ENCODE measurements at regions not wholly inside any gene's neighbourhood (a gene's known extent, or its start where the extent isn't known, plus 50 kb on each side); places are given as distances from the start of the nearest gene placed in this dataset.

GRCh38 chr5:169416583-169417196 lies 115.8 kb upstream of the SLIT3 start (continued):
- TF ChIP-seq INSM2 (tag by site-specific recombination; IDR thresholded peaks at IDR 0.05) (peak; percentile 67), ZNF792 (tag by site-specific recombination; IDR thresholded peaks at IDR 0.05) (no peak), ZNF138 (tag by site-specific recombination; IDR thresholded peaks at IDR 0.05; ENCODE audit: borderline replicate concordance) (no peak), SCRT2 (tag by site-specific recombination; IDR thresholded peaks at IDR 0.05) (0 out of 2 replicates have a peak, but pooled peaks have one; percentile 10), ZEB2 (tag by site-specific recombination; IDR thresholded peaks at IDR 0.05) (peak; percentile 68; the same call in 1 of the 2 replicates), ZNF404 (tag by site-specific recombination; IDR thresholded peaks at IDR 0.05) (no peak), ZNF202 (tag by site-specific recombination; IDR thresholded peaks at IDR 0.05; ENCODE audit: borderline replicate concordance) (no peak), ZNF274 (IDR thresholded peaks at IDR 0.05; ENCODE audit: low read length) (no peak), ZNF274 (tag by site-specific recombination; IDR thresholded peaks at IDR 0.05; ENCODE audit: borderline replicate concordance) (no peak), ZNF19 (tag by site-specific recombination; IDR thresholded peaks at IDR 0.05; ENCODE audit: low read depth) (no peak), ZNF223 (tag by site-specific recombination; IDR thresholded peaks at IDR 0.05) (no peak), BCL6B (tag by site-specific recombination; IDR thresholded peaks at IDR 0.05) (no peak), HOXA7 (CRISPR knock-in tag; IDR thresholded peaks at IDR 0.05; ENCODE audit: borderline replicate concordance) (no peak), SALL2 (tag by site-specific recombination; IDR thresholded peaks at IDR 0.05; ENCODE audit: borderline replicate concordance) (no peak), ZNF280D (tag by site-specific recombination; IDR thresholded peaks at IDR 0.05) (no peak), KLF8 (tag by site-specific recombination; IDR thresholded peaks at IDR 0.05) (0 out of 2 replicates have a peak, but pooled peaks have one; percentile 16), KLF17 (tag by site-specific recombination; IDR thresholded peaks at IDR 0.05) (no peak), ZNF776 (tag by site-specific recombination; IDR thresholded peaks at IDR 0.05; ENCODE audit: borderline replicate concordance) (no peak), ZNF549 (tag by site-specific recombination; IDR thresholded peaks at IDR 0.05) (no peak), KLF7 (tag by site-specific recombination; IDR thresholded peaks at IDR 0.05; ENCODE audit: borderline replicate concordance) (no peak), ZNF426 (tag by site-specific recombination; IDR thresholded peaks at IDR 0.05) (no peak), ZNF398 (tag by site-specific recombination; IDR thresholded peaks at IDR 0.05) (no peak), ZNF639 (tag by site-specific recombination; IDR thresholded peaks at IDR 0.05) (no peak), OSR2 (tag by site-specific recombination; IDR thresholded peaks at IDR 0.05) (peak; percentile 97), HIC1 (tag by site-specific recombination; IDR thresholded peaks at IDR 0.05) (peak; percentile 50; the same call in 1 of the 2 replicates), ZNF366 (tag by site-specific recombination; conservative IDR thresholded peaks at IDR 0.05) (0 out of 2 replicates have a peak, but pooled peaks have one; percentile 16), ZFHX2 (tag by site-specific recombination; conservative IDR thresholded peaks at IDR 0.05) (peak; percentile 58; the same call in 1 of the 2 replicates)

Data from HEK293 (cell line).